Karpas-422 (cell line): ENCODE measurements at regions not wholly inside any gene's neighbourhood (a gene's known extent, or its start where the extent isn't known, plus 50 kb on each side); places are given as distances from the start of the nearest gene placed in this dataset.

Experiments used
- DNase-seq: peaks from one replicate; pipeline ENCODE4 v3.0.0-alpha.2; 2015
- H2AFZ ChIP-seq: fragments of 200-600 bp; sonication (generic); 2 replicates; pipeline ENCODE4 v1.6.1; 2014; ENCODE audit warnings: antibody characterized with exemption, low read length, mixed read lengths
- H3K27ac ChIP-seq: fragments of 200-600 bp; sonication (generic); 2 replicates; pipeline ENCODE4 v1.5.1; 2014; ENCODE audit warnings: mild to moderate bottlenecking, low read length, moderate library complexity
- H3K27me3 ChIP-seq: fragments of 200-600 bp; sonication (generic); 2 replicates; pipeline ENCODE4 v1.6.1; 2014; ENCODE audit warnings: low read length, mixed read lengths
- H3K36me3 ChIP-seq: fragments of 200-600 bp; sonication (generic); 2 replicates; pipeline ENCODE4 v1.6.1; 2014; ENCODE audit warnings: low read length, mixed read lengths; ENCODE audit not compliant: insufficient read depth
- H3K4me1 ChIP-seq: fragments of 200-600 bp; sonication (generic); 2 replicates; pipeline ENCODE4 v1.6.1; 2014; ENCODE audit warnings: mild to moderate bottlenecking, low read length, mixed read lengths
- H3K4me2 ChIP-seq: fragments of 200-600 bp; sonication (generic); 2 replicates; pipeline ENCODE4 v1.6.1; 2014; ENCODE audit warnings: low read length, low read depth, mild to moderate bottlenecking; ENCODE audit not compliant: poor library complexity, severe bottlenecking
- H3K4me3 ChIP-seq: fragments of 200-600 bp; sonication (generic); 2 replicates; pipeline ENCODE4 v1.5.1; 2014; ENCODE audit warnings: mild to moderate bottlenecking, antibody characterized with exemption, low read length, mixed read lengths
- H3K79me2 ChIP-seq: fragments of 200-600 bp; sonication (generic); 2 replicates; pipeline ENCODE4 v1.6.1; 2014; ENCODE audit warnings: mild to moderate bottlenecking, low read length, mixed read lengths
- H3K9ac ChIP-seq: fragments of 200-600 bp; sonication (generic); 2 replicates; pipeline ENCODE4 v1.6.0; 2014; ENCODE audit warnings: low read length
- H3K9me2 ChIP-seq: fragments of 200-600 bp; sonication (generic), shearing (Covaris generic); replicated peaks from 2 replicates; pipeline ENCODE4 v1.6.0; 2014; ENCODE audit warnings: mild to moderate bottlenecking, low read length, moderate library complexity; ENCODE audit not compliant: insufficient read depth
- H3K9me3 ChIP-seq: fragments of 300-700, 200-600 bp; sonication (generic); 2 replicates; pipeline ENCODE4 v1.6.1; 2014; ENCODE audit warnings: low read length, mixed read lengths
- H4K20me1 ChIP-seq: fragments of 200-600 bp; sonication (generic); 2 replicates; pipeline ENCODE4 v1.6.1; 2014; ENCODE audit warnings: mild to moderate bottlenecking, antibody characterized with exemption, low read length, low read depth; ENCODE audit not compliant: insufficient read depth

DNA sequence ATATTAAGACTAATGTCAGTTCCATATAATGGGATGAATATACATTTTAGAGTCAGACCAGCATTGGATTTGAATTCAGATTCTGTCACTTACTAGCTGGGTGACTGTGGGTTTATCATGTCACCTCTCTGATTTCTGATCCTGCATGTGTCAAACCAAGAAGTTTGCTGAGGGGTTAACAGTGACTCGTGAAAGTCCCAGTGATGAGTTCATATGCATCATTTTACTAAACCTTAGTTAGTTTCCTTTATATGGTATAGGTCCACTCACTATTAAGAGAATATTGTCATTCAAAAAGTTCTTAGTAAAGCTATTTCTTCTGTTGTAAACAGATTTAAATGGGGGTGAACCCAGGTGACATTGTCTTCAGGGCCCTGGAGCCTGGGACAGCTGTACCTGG is 102.3 kb downstream of the ZNF621 start:
- Histone ChIP-seq H3K9ac (no peak overlapping the region), H3K4me2 (no peak overlapping the region), H3K36me3 (no peaks in the 10 kb centered on the region), H3K4me3 (no peak overlapping the region), H3K9me2 (no peaks in the 10 kb centered on the region), H3K79me2 (no peaks in the 10 kb centered on the region), H3K27me3 (peaks cover 3% of the 10 kb centered on the region; the same call in 1 of the 2 replicates), H3K27ac (no peak overlapping the region), H2AFZ (no peak overlapping the region), H3K4me1 (no peaks in the 10 kb centered on the region), H3K9me3 (no peaks in the 10 kb centered on the region), H4K20me1 (no peaks in the 10 kb centered on the region)
- DNase-seq, result no peak

- Histone ChIP-seq H3K4me3 (no peak overlapping the region), H3K4me1 (no peaks in the 10 kb centered on the region), H3K4me2 (no peak overlapping the region), H3K79me2 (no peaks in the 10 kb centered on the region), H4K20me1 (no peaks in the 10 kb centered on the region), H2AFZ (no peak overlapping the region), H3K27ac (no peak overlapping the region), H3K36me3 (no peaks in the 10 kb centered on the region), H3K9me2 (no peaks in the 10 kb centered on the region), H3K9me3 (no peaks in the 10 kb centered on the region), H3K9ac (no peak overlapping the region), H3K27me3 (peaks cover 3% of the 10 kb centered on the region; the same call in 1 of the 2 replicates)
- no peak for DNase-seq
Observed at GRCh38 chr3:40628984-40629383, 104.2 kb downstream of the ZNF621 start.

DNA sequence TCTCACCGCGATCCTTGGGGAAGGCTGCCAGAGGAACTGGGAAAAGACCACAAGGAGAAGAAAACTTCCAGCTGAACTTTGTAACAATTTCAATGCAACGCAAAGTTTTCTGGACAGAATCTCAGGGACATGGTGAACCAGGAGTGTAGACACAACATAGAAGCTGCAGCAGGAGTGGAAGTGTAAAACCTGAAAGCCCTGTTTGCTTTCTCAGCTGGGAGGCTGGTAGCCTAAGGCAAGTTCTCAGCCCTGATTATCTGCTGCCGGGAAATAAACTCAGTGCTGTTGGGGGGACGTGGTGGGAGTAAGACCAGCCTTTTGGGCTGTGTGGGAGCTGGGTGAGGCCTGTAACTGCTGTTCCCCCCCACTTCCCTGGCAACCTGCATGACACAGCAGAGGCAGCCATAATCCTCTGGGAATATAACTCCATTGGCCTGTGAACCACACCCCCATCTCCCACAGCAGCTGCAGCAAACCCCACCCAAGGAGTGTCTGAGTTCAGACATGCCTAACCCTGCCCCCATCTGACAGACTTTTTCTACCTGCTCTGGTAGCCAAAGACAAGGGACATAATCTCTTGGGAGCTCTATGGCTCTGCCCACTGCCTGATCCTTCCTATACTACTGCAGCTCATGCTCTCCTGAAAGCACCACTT is 106.7 kb downstream of the ZNF621 start:
- Histone ChIP-seq H3K4me1 (no peaks in the 10 kb centered on the region), H3K36me3 (no peaks in the 10 kb centered on the region), H3K27me3 (peaks cover 3% of the 10 kb centered on the region; the same call in 1 of the 2 replicates), H3K4me2 (no peak overlapping the region), H2AFZ (no peak overlapping the region), H3K9ac (no peak overlapping the region), H3K27ac (no peak overlapping the region), H3K79me2 (no peaks in the 10 kb centered on the region), H3K4me3 (no peak overlapping the region), H4K20me1 (no peaks in the 10 kb centered on the region), H3K9me3 (no peaks in the 10 kb centered on the region), H3K9me2 (no peaks in the 10 kb centered on the region)
- DNase-seq, result no peak

- no peak overlapping the region for H3K4me3 ChIP-seq
- no peak overlapping the region for H3K27ac ChIP-seq
- no peaks in the 10 kb centered on the region for H3K9me3 ChIP-seq
- no peak overlapping the region for H2AFZ ChIP-seq
- H3K79me2 ChIP-seq, result no peaks in the 10 kb centered on the region
- no peaks in the 10 kb centered on the region for H3K27me3 ChIP-seq
- no peaks in the 10 kb centered on the region for H3K4me1 ChIP-seq
- DNase-seq, result no peak
- H3K9ac ChIP-seq, result no peak overlapping the region
- no peaks in the 10 kb centered on the region for H4K20me1 ChIP-seq
- H3K4me2 ChIP-seq, result no peak overlapping the region
- no peaks in the 10 kb centered on the region for H3K36me3 ChIP-seq
- H3K9me2 ChIP-seq, result no peaks in the 10 kb centered on the region
Observed at GRCh38 chr3:40637906-40638305, 113.1 kb downstream of the ZNF621 start.

DNA sequence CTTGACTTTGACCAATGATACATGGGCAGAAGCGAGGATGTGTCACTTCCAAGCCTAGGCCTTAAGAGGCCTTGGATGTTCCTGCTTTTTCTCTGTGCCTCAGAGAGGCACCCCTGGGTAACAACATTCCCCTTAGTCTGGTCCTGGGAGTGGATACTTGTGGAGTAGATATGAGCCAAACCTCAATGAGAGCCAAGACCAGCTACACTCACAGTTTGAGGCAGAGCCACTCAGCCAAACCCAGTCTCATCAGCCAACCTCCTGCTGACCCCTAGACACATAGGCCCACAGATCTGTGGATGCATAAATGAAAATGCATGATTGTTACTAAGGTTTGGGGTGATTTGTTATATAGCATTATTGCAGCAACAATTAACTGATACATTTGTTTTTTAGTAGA is 114.2 kb downstream of the ZNF621 start:
- Histone ChIP-seq H3K4me1 (no peaks in the 10 kb centered on the region), H3K9ac (no peak overlapping the region), H2AFZ (no peak overlapping the region), H4K20me1 (no peaks in the 10 kb centered on the region), H3K9me3 (no peaks in the 10 kb centered on the region), H3K36me3 (no peaks in the 10 kb centered on the region), H3K27me3 (no peaks in the 10 kb centered on the region), H3K4me3 (no peak overlapping the region), H3K27ac (no peak overlapping the region), H3K4me2 (no peak overlapping the region), H3K9me2 (no peaks in the 10 kb centered on the region), H3K79me2 (no peaks in the 10 kb centered on the region)
- DNase-seq, result no peak

GRCh38 chr3:40642812-40643211 is 118.1 kb downstream of the ZNF621 start:
- DNase-seq, result no peak
- Histone ChIP-seq H3K36me3 (no peaks in the 10 kb centered on the region), H3K27me3 (no peaks in the 10 kb centered on the region), H3K27ac (no peak overlapping the region), H3K9ac (no peak overlapping the region), H3K79me2 (no peaks in the 10 kb centered on the region), H2AFZ (no peak overlapping the region), H3K9me3 (no peaks in the 10 kb centered on the region), H4K20me1 (no peaks in the 10 kb centered on the region), H3K9me2 (no peaks in the 10 kb centered on the region), H3K4me1 (no peaks in the 10 kb centered on the region), H3K4me3 (no peak overlapping the region), H3K4me2 (no peak overlapping the region)

DNA sequence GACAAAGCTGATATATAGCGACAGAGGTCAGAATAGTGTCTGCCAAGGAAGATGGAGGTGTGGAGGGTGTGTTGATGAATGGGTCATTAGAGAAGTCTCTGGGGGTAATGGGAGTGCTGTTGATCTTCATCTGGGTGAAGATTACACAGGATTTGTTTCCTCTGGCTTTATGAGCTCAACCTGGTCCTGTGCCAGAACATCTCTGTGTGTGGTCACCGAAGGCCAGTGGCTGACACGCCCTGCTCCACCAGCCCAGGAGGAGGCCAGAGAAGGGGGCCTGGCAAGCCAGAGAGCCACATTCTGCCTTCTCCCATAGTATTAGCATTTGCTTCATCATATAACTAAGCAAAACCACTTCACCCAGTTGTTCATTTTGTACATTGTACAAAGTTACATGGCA is 121.1 kb downstream of the ZNF621 start:
- Histone ChIP-seq H2AFZ (no peak overlapping the region), H3K9ac (no peak overlapping the region), H3K4me1 (no peaks in the 10 kb centered on the region)

GRCh38 chr3:40649346-40649745 is 124.6 kb downstream of the ZNF621 start:
- H3K9ac ChIP-seq, result no peak overlapping the region
- H3K9me2 ChIP-seq, result no peaks in the 10 kb centered on the region
- H3K79me2 ChIP-seq, result no peaks in the 10 kb centered on the region

More for the DNA sequence above, 121.1 kb downstream of the ZNF621 start:
- no peaks in the 10 kb centered on the region; the same call in 1 of the 2 replicates for H3K27me3 ChIP-seq
- no peak overlapping the region for H3K27ac ChIP-seq
- H3K9me3 ChIP-seq, result no peaks in the 10 kb centered on the region
- H3K79me2 ChIP-seq, result no peaks in the 10 kb centered on the region
- no peak overlapping the region for H3K4me2 ChIP-seq
- no peaks in the 10 kb centered on the region for H3K36me3 ChIP-seq
- H3K9me2 ChIP-seq, result no peaks in the 10 kb centered on the region
- no peak for DNase-seq
- H4K20me1 ChIP-seq, result no peaks in the 10 kb centered on the region
- no peak overlapping the region for H3K4me3 ChIP-seq

More at GRCh38 chr3:40649346-40649745, 124.6 kb downstream of the ZNF621 start:
- Histone ChIP-seq H3K27me3 (no peaks in the 10 kb centered on the region; the same call in 1 of the 2 replicates), H3K27ac (no peak overlapping the region), H3K4me1 (no peaks in the 10 kb centered on the region), H3K4me3 (no peak overlapping the region), H3K4me2 (no peak overlapping the region), H4K20me1 (no peaks in the 10 kb centered on the region), H3K9me3 (no peaks in the 10 kb centered on the region), H2AFZ (no peak overlapping the region), H3K36me3 (no peaks in the 10 kb centered on the region)
- DNase-seq, result no peak
